ENCODE measurements at regions not wholly inside any gene's neighbourhood (a gene's known extent, or its start where the extent isn't known, plus 50 kb on each side); places are given as distances from the start of the nearest gene placed in this dataset.

- TF ChIP-seq NRF1 (conservative IDR thresholded peaks at IDR 0.05; ENCODE audit: low read depth, low read length) (no peak), SREBF2 (IDR thresholded peaks at IDR 0.05; ENCODE audit: low read length) (no peak), CBX3 (IDR thresholded peaks at IDR 0.05; ENCODE audit: borderline replicate concordance, low read depth) (no peak), MTA2 (IDR thresholded peaks at IDR 0.05; ENCODE audit: low read depth) (no peak)
- TF ChIP-seq, protein P1, sequence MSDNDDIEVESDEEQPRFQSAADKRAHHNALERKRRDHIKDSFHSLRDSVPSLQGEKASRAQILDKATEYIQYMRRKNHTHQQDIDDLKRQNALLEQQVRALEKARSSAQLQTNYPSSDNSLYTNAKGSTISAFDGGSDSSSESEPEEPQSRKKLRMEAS (IDR thresholded peaks at IDR 0.05; ENCODE audit: low read depth, low read length): no peak
- TF ChIP-seq, protein P2, sequence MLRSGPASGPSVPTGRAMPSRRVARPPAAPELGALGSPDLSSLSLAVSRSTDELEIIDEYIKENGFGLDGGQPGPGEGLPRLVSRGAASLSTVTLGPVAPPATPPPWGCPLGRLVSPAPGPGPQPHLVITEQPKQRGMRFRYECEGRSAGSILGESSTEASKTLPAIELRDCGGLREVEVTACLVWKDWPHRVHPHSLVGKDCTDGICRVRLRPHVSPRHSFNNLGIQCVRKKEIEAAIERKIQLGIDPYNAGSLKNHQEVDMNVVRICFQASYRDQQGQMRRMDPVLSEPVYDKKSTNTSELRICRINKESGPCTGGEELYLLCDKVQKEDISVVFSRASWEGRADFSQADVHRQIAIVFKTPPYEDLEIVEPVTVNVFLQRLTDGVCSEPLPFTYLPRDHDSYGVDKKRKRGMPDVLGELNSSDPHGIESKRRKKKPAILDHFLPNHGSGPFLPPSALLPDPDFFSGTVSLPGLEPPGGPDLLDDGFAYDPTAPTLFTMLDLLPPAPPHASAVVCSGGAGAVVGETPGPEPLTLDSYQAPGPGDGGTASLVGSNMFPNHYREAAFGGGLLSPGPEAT (IDR thresholded peaks at IDR 0.05; ENCODE audit: low read depth): no peak
- ChIA-PET POLR2A (no interaction called here), RAD21 (ENCODE audit: unreplicated experiment) (no interaction called here), SMC1A (ENCODE audit: uncharacterized antibody, unreplicated experiment) (no interaction called here), CTCF (no interaction called here)
- no peaks in the 10 kb centered on the region for H3K36me3 ChIP-seq (ENCODE audit: control insufficient read depth in 2 of 2, insufficient read depth in 2 of 2, low read length in 1 of 2)
- H4K20me1 ChIP-seq (ENCODE audit: control insufficient read depth, insufficient read depth): no peaks in the 10 kb centered on the region
- WGBS (ENCODE audit: insufficient coverage, insufficient replicate concordance, low lambda C conversion rate, missing lambda C conversion rate): 50% methylated on average over 4 of the region's 4 CpGs
- no peaks in the 10 kb centered on the region for H3K4me1 ChIP-seq (ENCODE audit: control insufficient read depth, insufficient read depth, low read length)
- H3K9ac ChIP-seq (ENCODE audit: control insufficient read depth, insufficient read depth, low read length): no peak overlapping the region
- no peak overlapping the region for H2AFZ ChIP-seq (ENCODE audit: control insufficient read depth, low read depth, low read length)
- no peak for ATAC-seq
- no peak for DNase-seq (ENCODE audit: low read depth, low spot score)
- no TSS peak for BruUV-seq (replicated peaks)
- H3K79me2 ChIP-seq (ENCODE audit: control insufficient read depth, insufficient read depth, low read length): no peaks in the 10 kb centered on the region
- H3K4me2 ChIP-seq (ENCODE audit: control insufficient read depth, insufficient read depth): no peak overlapping the region
- H3K27me3 ChIP-seq (replicated peaks in 1 of 2; ENCODE audit: control insufficient read depth in 2 of 2, insufficient read depth in 2 of 2, low read length in 1 of 2): no peaks in the 10 kb centered on the region
- no peak for FAIRE-seq
- no peaks in the 10 kb centered on the region for H3K9me3 ChIP-seq (replicated peaks; ENCODE audit: control insufficient read depth, insufficient read depth, low read length)
- no peak overlapping the region for H3K4me3 ChIP-seq
- H3K27ac ChIP-seq (ENCODE audit: control insufficient read depth, insufficient read depth): no peak overlapping the region
- in situ Hi-C loops (cut with MboI): no loop called here
- intact Hi-C loops (cut with micrococcal nuclease; ENCODE audit: unreplicated experiment): loop anchor here (10.0 kb wide), 1 partner anchor 58 kb away; no protein-coding TSS in a partner anchor
Observed at GRCh38 chr16:59242556-59242955, 508.4 kb upstream of the GOT2 start.

- 8% methylated on average over 3 of the region's 3 CpGs for WGBS (ENCODE audit: insufficient coverage, insufficient replicate concordance, low lambda C conversion rate, missing lambda C conversion rate)
- RAD21 ChIA-PET (ENCODE audit: unreplicated experiment): interaction anchor here (1.6 kb wide), 1 partner anchor 394 kb away, joined by 3 read pairs; no protein-coding TSS in a partner anchor
- no peak for TF ChIP-seq NBN (IDR thresholded peaks at IDR 0.05)
- TF ChIP-seq RCOR1 (conservative IDR thresholded peaks at IDR 0.05; ENCODE audit: low read depth, low read length): no peak
- no peak for TF ChIP-seq GATAD2B (conservative IDR thresholded peaks at IDR 0.05; ENCODE audit: low read depth)
- no peak for TF ChIP-seq MTA2 (IDR thresholded peaks at IDR 0.05; ENCODE audit: low read depth)
- TF ChIP-seq NR2F1 (conservative IDR thresholded peaks at IDR 0.05): no peak
- no peak for TF ChIP-seq ATF2 (IDR thresholded peaks at IDR 0.05; ENCODE audit: low read length)
- TF ChIP-seq, protein P3, sequence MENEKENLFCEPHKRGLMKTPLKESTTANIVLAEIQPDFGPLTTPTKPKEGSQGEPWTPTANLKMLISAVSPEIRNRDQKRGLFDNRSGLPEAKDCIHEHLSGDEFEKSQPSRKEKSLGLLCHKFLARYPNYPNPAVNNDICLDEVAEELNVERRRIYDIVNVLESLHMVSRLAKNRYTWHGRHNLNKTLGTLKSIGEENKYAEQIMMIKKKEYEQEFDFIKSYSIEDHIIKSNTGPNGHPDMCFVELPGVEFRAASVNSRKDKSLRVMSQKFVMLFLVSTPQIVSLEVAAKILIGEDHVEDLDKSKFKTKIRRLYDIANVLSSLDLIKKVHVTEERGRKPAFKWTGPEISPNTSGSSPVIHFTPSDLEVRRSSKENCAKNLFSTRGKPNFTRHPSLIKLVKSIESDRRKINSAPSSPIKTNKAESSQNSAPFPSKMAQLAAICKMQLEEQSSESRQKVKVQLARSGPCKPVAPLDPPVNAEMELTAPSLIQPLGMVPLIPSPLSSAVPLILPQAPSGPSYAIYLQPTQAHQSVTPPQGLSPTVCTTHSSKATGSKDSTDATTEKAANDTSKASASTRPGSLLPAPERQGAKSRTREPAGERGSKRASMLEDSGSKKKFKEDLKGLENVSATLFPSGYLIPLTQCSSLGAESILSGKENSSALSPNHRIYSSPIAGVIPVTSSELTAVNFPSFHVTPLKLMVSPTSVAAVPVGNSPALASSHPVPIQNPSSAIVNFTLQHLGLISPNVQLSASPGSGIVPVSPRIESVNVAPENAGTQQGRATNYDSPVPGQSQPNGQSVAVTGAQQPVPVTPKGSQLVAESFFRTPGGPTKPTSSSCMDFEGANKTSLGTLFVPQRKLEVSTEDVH (IDR thresholded peaks at IDR 0.05; ENCODE audit: low read depth, partially characterized antibody): no peak
- no peak for TF ChIP-seq MXI1 (IDR thresholded peaks at IDR 0.05; ENCODE audit: low read depth, low read length)
- TF ChIP-seq RBBP5 (conservative IDR thresholded peaks at IDR 0.05): no peak
Observed at GRCh38 chr16:59238246-59238645, 504.1 kb upstream of the GOT2 start.

More at GRCh38 chr16:59238246-59238645, 504.1 kb upstream of the GOT2 start:
- in situ Hi-C loops (cut with MboI): no loop called here
- ChIA-PET POLR2A (no interaction called here), CTCF (no interaction called here), SMC1A (ENCODE audit: uncharacterized antibody, unreplicated experiment) (no interaction called here)
- no peaks in the 10 kb centered on the region for H3K9me3 ChIP-seq (replicated peaks; ENCODE audit: control insufficient read depth, insufficient read depth, low read length)
- H3K27ac ChIP-seq (ENCODE audit: control insufficient read depth, insufficient read depth): no peak overlapping the region
- BruUV-seq (replicated peaks): no TSS peak
- H3K36me3 ChIP-seq (ENCODE audit: control insufficient read depth in 2 of 2, insufficient read depth in 2 of 2, low read length in 1 of 2): no peaks in the 10 kb centered on the region
- no peak overlapping the region for H2AFZ ChIP-seq (ENCODE audit: control insufficient read depth, low read depth, low read length)
- no peaks in the 10 kb centered on the region for H3K4me1 ChIP-seq (ENCODE audit: control insufficient read depth, insufficient read depth, low read length)
- H3K4me2 ChIP-seq (ENCODE audit: control insufficient read depth, insufficient read depth): no peak overlapping the region
- H3K9ac ChIP-seq (ENCODE audit: control insufficient read depth, insufficient read depth, low read length): no peak overlapping the region
- H3K4me3 ChIP-seq: no peak overlapping the region
- no peaks in the 10 kb centered on the region for H3K79me2 ChIP-seq (ENCODE audit: control insufficient read depth, insufficient read depth, low read length)
- FAIRE-seq (no peak), DNase-seq (ENCODE audit: low read depth, low spot score) (no peak), ATAC-seq (no peak)
- H4K20me1 ChIP-seq (ENCODE audit: control insufficient read depth, insufficient read depth): no peaks in the 10 kb centered on the region
- intact Hi-C loops (cut with micrococcal nuclease; ENCODE audit: unreplicated experiment): no loop called here
- H3K27me3 ChIP-seq (replicated peaks in 1 of 2; ENCODE audit: control insufficient read depth in 2 of 2, insufficient read depth in 2 of 2, low read length in 1 of 2): no peaks in the 10 kb centered on the region
